ENCODE measurements at regions not wholly inside any gene's neighbourhood (a gene's known extent, or its start where the extent isn't known, plus 50 kb on each side); places are given as distances from the start of the nearest gene placed in this dataset.

DNA sequence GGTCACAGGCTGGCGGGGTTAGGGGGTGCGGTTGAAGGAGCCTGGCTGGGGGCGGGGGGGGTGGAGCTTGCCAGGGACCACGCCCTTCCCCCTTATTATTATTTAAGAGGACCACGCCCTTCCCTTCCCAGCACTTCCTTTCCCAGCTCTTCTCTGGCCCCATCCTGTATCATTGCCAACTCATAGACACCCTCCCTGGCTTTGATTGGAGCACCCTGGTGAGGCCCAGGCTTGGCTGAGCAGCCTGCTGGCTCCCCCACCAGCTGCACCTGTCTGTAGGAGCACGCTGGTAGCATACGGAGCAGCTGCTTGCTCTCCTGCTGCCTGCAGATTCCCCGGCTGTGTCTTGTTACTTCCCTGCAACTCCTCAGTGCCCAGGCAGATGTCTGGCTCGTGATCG lies 62.5 kb upstream of the PDX1 start:
- H3K4me3 ChIP-seq (ENCODE audit: low read length) = no peak overlapping the region
- no peak for DNase-seq (ENCODE audit: low read depth)
- no peak for TF ChIP-seq CTCF (conservative IDR thresholded peaks at IDR 0.05; ENCODE audit: low read length)

DNA sequence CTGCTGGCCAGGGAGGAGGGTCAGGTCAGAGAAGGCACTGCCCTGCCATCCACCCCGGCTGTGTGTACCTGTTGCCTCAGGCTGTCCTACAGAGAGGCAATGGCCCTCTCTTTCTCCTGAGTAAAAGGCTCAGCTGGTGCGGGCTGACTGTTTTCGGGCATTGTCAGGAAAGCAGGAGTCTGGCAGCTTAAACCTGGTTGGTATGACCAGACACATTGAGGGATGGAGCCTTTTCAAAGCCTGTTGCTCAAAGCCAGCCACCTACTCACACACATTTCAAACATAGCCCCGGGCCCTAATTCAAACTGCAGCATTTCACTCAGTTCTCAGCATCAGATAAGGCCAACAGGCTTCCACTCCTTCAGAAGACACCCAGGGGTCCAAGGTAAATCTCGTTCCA lies 61.8 kb upstream of the PDX1 start:
- TF ChIP-seq CTCF (conservative IDR thresholded peaks at IDR 0.05; ENCODE audit: low read length) = no peak
- no peak for DNase-seq (ENCODE audit: low read depth)

GRCh38 chr13:27860743-27861142 lies 59.1 kb upstream of the PDX1 start:
- DNase-seq (ENCODE audit: low read depth) = no peak
- TF ChIP-seq CTCF (conservative IDR thresholded peaks at IDR 0.05; ENCODE audit: low read length) = no peak
- no peak overlapping the region for H3K4me3 ChIP-seq (ENCODE audit: low read length)

More for the DNA sequence above, 61.8 kb upstream of the PDX1 start:
- no peak overlapping the region for H3K4me3 ChIP-seq (ENCODE audit: low read length)

- TF ChIP-seq CTCF (conservative IDR thresholded peaks at IDR 0.05; ENCODE audit: low read length) = no peak
- no peak overlapping the region for H3K4me3 ChIP-seq (ENCODE audit: low read length)
- DNase-seq (ENCODE audit: low read depth) = no peak
These were observed 58.6 kb upstream of the PDX1 start for GRCh38 chr13:27861165-27861564.

- TF ChIP-seq CTCF (conservative IDR thresholded peaks at IDR 0.05; ENCODE audit: low read length) = peak; percentile 64
- no peak overlapping the region for H3K4me3 ChIP-seq (ENCODE audit: low read length)
- peak; percentile 6 for DNase-seq (ENCODE audit: low read depth)
These were observed 51.0 kb upstream of the PDX1 start for GRCh38 chr13:27868641-27869435.

DNA sequence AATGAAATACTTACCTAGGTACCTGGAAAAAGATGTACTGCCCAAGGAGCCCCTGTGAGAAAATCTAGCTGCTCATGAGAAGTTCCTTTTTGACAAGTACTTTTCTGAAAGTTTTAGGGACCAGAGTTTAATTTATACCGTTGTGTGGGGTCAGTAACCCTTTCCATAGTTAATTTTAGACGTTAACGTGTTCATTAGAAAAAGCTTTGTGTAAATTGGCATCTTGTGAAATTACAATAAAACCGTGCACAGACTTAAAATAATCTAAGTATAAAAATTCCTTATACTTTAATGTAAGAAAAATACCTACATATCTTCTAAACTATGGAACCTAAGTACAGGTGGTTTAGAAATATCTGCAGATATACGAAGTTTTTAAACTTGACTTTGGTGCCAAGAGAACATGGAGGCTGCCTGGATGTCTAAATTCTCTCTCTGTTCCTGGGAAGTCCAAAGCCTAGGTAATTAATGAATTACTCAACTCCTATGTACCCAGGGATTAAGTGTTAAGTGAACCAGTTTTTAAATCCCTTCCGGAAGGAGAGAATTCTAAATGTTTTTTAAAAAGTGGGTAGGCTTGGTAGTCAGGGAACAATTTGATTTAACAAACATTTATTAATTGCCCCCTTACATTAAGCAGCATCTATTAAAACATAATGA lies 50.2 kb upstream of the PDX1 start:
- no peak overlapping the region for H3K4me3 ChIP-seq (ENCODE audit: low read length)
- DNase-seq (ENCODE audit: low read depth) = no peak
- no peak for TF ChIP-seq CTCF (conservative IDR thresholded peaks at IDR 0.05; ENCODE audit: low read length)
